Fibroblast of skin of right biceps (primary cell): ENCODE measurements at regions not wholly inside any gene's neighbourhood (a gene's known extent, or its start where the extent isn't known, plus 50 kb on each side); places are given as distances from the start of the nearest gene placed in this dataset.

Source experiments
- DNase-seq: peaks from one replicate; pipeline ENCODE4 v3.0.0-alpha.2; 2013

DNA sequence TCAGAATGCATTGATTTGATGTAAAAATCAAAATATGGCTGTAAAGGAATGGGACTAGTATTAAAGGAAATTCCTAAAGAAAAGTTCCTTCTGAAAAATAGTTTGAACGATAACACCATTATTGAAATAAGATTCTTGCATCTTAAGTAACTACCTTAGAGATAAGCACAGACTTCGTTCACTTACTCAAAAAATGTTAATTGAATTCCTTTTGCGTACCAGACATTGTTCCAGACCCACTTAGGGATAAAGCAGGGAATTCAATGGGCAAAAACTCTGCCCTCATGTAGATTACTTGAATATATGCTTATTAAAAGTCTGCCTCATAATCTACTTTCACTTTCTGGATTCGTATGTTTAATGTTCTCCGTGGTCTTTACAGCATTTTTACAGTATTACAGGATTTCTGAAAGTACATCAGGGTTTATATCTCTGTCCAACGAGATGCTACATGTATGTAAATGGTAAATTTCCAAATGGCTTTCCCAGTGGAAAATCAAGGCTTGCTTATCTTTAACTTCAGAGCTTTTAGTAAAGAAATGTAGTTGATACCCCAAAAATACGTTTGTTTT is 213.7 kb downstream of the GXYLT1 start:
- no peak for DNase-seq

DNA sequence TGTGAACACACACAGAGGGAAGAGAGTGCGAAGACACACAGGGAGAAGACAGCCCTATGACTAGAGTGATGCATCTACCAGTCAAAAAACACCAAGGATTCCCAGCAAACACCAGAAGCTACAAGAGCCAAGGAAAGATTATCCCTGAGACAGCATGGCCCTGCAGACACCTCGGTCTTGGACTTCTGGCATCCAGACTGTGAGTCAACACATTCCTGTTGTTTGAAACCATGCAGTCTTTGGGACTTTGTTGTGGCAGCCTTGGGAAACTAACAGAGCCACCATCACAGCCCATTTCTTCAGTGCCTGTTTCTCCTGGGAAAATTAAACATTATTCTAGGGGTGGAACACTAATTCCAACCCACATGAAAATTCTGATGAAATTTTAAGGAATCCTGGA is 220.6 kb downstream of the GXYLT1 start:
- DNase-seq = peak; percentile 29

DNA sequence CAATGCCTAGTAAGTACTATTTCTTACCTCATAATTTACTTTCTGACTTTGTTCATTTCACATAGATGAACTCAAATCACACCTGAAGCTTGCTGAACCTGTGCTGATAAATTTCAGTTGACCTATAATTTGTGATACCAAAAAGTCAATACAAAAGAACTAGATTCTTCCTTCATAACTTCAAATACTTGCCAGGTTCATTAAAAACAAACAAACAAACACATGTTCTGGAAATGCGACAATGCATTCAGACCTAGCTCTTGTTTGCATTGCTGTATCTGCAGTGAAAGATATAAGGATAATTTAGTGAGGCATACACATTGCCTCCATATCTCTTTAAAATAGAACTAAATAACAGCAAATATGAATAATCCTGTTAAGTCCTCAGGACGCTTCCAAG is 221.3 kb downstream of the GXYLT1 start:
- no peak for DNase-seq

DNA sequence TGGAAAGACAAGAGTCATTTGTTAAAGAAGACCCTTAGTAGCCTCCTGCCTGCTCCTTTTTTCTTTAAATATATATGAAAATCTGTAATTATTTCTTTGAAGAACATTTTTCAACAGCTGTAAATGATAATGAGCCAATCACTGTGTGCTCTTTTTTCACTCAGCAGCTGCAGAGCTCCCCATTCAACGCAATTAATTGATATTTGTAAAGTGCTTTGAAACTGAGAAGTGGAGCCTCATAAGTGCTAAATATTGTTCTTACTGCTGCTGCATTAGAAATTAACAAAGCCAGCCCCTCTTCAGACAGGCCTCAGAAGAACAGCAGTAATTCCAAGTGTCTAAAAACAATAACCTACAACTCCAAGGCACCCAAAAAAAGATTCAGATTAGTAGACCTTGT is 224.3 kb downstream of the GXYLT1 start:
- DNase-seq = no peak

DNA sequence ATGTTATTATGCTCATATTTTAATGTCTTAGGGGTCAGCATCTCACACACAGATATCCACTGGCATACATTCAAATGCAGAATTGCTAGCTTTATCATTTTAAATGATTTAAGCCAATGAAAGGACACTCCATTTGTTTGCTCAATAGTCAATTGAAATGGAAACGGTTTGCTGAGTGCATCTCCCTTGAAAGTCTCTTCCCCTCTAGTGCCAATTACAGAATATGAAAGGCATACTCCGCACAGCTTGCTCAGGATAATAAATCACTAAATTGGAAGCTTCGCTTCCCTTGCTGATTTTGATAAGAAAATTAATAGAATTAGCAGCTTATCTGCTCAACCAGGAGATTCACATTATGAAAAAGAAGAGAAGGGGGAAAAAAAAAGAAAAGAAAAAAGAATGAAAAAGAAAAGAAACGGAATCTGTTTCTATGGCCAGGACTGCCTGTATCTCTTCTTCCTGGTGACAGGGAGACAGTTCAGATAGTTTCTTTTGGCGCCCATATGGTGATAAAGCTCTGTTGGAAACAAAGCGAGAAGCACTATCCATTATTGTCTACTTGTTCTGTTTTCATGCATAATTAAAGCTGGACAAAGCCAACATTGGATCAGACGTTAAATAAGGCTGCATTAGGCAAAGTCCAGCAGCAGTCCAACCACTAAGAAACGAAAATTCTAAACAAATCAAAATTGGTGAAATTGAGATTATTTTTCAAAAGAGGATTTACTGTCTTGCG is 225.0 kb downstream of the GXYLT1 start:
- DNase-seq = no peak

DNA sequence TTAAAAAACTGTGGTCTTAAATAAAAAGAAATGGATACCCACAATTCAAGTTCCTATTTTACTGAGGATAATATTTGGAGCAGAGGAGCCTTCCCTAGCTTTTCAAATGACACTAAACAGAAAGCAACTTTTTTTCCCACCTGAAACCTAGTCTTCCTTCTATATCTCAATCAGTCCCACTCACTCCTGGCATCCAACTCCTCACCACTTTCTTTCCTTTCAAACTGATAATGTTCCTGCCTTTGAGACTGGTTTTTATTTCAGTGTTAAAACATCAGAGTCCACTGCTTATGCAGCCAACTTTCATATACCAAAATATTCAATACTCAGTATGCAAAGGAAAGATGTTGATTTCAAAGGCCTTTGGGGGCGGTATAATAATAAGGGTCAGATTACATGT is 225.6 kb downstream of the GXYLT1 start:
- no peak for DNase-seq

DNA sequence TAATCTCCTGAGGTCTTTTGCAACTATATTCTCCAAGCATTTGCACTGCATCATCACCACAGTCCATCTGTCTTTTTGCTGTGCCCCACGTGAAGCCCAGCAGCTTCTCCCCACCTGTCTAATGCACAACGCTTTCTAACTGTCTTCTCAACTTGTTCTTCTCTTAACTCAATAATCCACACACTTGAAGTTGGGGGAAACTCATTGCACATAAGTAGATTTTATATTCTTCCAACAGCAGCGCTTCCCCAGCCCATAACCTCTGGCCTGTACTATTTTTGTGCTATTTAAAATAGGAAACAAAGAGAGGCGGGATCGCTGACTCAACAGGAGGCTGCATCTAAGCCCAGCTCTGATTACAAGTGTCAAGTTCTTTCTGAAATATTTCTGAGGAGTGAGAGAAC is 226.7 kb downstream of the GXYLT1 start:
- peak; percentile 8 for DNase-seq

DNA sequence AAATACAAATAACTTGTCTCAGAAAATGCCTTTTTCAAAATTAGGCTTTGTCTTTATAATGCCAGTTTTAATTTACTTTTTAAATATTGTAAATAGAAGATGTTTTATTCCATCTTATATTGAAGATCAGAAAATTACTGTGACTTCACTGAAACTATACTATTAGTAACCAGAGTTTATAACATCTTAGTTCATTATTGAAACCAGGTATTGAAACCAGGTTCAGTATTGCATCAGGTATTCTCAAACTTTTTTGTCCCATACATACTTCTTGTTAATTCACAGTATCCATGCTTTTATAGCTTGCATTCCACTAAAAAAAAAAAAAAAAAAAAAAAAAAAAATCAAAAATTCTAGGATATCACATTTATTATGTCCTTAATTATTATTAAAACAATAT is 227.5 kb downstream of the GXYLT1 start:
- no peak for DNase-seq

DNA sequence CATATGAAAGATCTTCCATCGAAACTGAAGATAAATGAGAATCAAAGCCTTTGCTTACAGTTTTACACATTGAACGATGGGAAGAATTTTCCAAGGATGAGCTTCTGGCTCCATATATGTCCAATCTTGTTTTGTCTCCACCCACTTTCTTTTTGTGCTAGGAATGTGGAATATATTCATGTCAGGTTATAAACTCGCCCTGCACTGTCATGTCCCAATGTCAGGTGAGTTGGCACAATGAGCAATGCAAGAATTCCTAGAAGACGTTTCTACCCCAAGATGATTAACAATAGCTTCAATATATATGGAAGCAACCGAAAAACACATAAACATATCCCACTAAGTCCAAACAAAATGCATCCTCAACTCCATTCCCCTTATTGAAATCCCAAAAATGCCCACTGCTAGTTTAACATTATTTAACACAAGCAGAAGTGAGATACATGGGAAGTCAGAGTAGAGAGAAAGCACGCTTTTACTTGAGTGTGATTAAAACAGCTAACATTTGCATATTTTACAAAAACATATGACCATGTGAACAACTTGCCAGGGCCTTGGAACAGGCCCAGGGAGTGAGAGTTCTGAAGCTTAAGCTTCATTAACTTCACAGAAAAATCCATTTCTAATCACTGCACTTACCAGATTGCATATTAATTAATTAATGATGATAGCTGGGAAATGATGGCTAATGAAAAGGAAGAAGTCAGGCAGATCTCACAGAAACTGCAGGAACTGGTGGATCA is 233.9 kb downstream of the GXYLT1 start:
- no peak for DNase-seq

DNA sequence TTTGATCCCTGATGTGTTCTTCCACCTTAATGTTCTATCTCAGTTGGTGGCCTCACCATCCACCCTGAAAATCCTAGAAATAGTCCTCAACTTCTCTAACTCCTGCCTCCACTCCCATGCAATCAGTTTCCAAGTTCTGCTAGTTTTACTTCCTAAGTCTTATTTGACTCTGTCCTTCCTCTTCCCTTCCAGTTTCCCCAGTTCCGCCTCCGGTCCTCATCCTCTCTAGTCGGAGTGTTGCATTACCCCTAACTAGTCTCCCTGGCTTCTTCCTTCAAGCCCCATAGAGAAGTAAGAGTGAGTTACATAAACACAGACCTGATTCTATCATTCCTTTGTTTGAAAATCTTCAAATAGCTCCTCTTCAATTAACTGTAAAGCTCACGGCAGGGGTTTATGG is 236.5 kb downstream of the GXYLT1 start:
- no peak for DNase-seq

DNA sequence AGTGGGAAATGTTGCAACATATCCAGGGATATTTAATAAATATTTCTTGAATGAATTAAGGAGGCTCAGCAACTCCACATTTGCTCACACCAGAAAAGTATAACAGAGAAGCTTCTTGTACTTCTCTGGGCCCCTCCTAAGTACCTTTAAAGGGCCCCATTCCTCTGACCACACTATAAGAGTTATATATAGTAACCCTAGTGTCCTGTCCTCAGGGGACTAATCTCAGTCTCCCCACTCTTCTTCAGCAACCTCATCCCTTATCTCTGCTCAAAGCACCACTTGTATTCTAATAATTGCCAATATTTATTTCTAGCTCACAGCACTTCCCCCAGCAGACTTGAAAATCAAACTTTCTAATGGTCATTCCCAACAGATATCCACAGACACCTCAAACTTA is 237.1 kb downstream of the GXYLT1 start:
- no peak for DNase-seq

DNA sequence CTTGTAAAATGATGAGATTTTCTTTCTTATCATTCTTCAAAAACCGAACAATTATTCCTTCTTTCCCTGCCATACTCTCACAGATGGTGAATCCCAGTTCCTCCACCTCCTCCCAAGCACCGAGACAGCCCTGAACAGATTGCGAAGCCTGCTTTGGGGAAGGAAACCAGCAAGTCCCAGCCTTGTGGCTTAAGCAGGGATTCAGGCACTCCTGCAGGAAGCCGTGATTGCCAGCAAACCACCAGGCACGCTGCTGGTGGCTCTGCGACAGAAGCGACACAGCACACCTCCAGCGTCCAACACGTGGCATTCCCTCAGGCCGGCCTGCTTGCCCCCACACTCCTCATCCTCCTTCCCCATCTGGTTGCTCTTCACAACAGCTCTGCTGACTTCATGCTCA is 237.7 kb downstream of the GXYLT1 start:
- no peak for DNase-seq

DNA sequence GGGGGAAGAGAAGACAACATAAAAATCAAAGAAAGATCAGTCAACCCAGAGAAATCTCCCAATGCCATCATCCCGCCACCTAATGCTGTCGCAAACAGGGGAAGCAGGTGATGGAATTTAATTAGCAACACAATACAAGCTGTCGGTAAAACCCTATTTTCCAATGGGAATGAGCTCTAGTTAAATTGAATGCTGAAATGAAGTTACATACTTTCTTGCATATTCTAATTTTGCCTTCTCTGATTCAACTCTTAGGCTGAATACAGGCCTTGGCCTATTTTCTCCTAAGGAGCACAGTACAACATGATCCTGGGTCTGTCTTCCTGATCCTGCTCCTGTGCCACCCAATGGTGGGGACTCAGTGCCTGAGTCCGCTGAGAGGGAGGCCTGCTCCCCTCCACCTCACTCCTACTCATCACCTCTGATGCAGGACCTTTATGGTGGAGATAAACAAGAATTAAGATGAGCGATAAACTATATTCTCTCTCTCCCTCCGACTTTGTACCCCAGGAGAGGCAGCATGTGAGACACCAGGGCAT is 238.8 kb downstream of the GXYLT1 start:
- no peak for DNase-seq

DNA sequence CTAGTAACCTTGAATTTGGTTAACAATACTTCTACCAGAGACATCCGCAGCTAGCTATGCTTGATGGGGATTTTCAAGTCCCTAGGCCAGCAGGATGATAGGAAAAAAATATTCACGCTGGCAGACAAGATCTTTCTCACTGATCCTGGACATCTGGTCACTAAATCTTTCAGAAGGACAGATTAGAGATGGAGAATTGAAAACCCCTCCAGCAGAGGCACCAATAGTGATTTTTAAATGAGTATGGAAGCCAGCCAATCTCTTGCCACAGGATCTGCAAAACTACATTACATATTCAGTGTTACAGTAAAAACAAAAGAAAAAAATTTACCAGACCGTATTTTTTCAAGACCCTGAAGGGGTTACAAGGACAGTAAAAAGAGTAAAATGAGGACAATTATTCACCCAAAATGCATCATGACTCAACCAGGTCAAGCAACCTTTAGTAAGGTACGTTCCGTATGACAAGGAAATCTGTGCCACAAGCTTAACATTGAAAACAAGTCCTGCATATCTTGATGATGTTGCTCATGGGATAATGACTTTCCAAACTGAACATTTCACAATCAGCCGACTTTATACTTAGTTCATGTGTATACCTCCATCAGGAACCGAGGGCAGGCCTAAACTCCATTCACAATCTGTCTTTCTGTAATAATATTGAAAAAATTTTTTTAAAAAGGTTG is 239.5 kb downstream of the GXYLT1 start:
- DNase-seq = no peak

DNA sequence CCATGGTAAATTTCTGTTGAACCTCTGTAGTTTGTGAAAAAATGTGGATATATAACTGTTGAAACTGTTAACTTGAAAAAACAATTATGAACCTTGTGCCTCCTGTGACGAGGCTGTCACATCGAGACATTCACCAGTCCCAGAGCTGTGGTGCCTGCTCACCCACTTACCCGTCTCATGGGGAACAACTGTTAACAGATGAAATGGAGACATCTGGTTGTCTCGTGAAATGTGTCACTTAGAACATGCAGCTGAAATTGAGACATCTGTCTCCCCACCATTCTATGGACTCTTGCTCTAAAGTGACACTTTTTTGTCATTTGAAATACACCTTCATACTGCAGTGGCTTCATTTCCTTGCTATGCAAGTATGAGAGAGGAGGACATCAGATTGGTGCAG is 240.6 kb downstream of the GXYLT1 start:
- DNase-seq = no peak

DNA sequence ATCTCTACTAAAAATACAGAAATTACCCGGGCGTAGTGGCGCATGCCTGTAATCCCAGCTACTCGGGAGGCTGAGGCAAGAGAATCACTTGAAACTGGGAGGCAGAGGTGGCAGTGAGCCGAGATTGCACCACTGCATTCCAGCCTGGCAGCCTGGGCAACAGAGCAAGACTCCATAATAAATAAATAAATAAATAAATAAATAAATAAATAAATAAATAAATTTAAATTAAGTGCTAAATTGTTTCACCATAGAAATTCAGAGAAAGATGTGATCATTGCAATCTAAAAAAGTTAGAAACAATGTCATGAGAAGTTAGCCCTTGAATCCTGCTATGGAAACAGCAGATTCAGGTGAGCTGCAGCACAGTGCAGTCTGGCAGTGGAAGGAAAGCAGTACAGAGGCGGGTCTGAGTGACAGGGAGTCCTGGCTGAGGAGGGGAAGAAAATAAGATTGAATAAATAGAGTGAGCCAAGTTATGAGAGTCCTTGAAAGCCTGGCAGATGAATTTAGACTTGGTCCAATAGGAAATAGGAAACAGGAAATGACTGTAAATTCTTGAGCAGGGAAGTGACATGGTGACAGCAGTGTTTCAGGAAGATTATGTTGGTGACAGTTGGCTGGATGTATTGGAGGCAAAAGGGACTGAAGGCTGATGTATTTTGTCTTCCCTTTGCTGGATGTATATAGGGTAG is 241.5 kb downstream of the GXYLT1 start:
- DNase-seq = no peak

DNA sequence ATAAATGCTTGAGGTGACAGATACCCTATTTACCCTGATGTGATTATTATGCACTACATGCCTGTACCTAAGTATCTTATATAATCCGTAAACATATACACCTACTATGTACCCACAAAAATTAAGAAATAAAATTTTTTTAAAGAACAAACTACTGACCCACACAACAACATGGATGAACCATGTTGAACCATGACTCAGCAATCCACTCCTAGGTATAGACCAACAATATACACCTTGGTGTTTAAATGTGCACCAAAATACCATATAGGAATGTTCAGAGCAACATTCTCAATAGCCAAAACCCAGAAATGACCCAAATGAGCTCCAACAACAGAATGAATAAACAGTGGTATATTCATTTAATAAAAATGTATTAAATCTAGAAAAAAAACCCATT is 245.1 kb downstream of the GXYLT1 start:
- DNase-seq = no peak

DNA sequence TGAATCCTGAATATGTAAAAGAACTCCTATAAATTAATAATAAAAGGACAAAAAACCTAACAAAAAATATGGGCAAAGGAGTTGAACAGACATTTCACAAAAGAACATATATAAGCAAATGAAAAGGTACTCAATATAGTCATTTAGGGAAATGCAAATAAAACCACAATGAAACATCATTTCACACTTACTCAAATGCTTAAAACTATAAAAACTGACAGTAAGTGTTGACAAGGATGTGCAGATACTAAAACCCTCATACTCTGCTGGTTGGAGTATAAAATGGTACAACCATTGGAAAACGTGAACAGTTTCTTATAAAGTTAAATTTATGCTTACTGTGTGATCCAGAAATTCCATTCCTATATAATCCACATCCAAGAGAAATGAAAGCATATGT is 247.1 kb downstream of the GXYLT1 start:
- DNase-seq = no peak

DNA sequence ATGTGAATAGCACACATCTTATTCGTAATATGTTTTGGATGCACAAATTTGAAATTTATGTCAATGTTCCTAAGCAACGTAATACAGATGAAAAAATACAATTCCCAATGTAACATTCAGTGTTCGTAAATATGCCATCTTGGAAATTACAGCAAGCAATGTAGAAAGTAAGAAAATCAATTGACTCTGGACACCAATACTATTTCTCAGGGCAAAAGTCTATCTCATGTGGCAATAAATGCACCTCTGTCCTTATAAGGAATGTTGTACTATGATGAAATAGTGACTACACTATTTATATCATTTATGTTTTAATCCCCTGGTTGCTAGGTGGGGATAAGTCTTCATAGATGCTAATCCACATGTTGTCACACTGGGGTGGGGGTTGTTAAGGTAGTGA is 251.2 kb downstream of the GXYLT1 start:
- no peak for DNase-seq

DNA sequence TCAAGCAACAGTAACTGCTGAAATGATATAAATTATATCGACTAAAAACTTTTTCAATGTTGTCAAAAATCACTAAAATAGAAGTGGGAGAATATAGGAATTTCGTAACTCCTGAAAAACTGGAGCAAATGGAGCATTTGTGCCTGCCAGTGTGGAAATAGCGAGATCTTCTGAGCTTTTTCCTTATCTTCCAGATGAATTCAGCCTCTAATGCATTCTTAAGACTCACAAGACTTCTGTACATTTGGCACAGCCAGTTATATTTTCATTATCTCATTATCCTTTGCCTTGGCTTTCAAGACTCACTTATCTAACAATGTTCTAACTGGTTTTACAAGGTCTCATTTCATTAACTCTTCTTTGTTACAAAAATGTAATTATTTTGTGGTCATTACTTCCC is 252.4 kb downstream of the GXYLT1 start:
- no peak for DNase-seq

DNA sequence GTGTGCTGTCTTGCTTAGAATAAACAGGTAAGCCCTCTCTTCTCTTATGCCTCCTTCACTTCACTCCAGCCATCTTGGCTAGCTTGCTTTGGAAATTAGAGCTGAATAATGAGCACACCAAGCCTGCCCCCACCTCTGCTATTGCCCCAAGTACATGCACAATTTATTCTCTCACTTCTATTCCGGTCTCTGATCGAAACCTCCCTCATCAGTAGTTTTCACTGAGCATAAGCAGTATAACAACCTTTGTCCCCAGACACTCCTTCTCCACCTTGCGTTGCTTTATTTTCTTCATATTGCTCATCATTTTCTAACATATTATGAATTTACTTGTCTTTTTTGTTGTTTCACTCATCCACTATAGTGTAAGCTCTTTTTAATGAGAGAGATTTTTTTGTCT is 253.4 kb downstream of the GXYLT1 start:
- no peak for DNase-seq

DNA sequence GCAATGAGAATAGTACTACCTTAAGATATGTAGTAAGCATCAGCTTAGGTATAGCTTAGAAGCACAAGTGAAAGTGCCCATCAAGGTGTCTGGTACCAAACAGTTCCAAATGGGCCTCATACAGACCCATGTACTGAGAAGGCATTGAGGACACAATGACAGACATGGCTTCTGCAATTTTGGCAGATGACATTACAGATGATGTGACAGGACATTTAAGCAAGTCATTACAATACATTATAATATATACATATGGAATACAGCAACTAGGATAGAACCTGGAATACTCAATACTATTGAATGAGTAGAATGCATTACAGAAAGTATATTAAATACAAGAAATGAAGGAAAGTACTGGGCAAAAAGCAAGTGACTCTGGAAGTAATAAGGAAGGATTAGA is 256.4 kb downstream of the GXYLT1 start:
- DNase-seq = no peak
